ENCODE measurements at regions not wholly inside any gene's neighbourhood (a gene's known extent, or its start where the extent isn't known, plus 50 kb on each side); places are given as distances from the start of the nearest gene placed in this dataset.

- ATAC-seq (ENCODE audit: low read depth), result no peak
Observed at GRCh38 chr11:91495837-91496236, 728.8 kb upstream of the FAT3 start.

More at GRCh38 chr11:91495837-91496236, 728.8 kb upstream of the FAT3 start:
- Histone ChIP-seq H3K4ac (ENCODE audit: low read depth, low read length) (no peak overlapping the region), H3K4me3 (ENCODE audit: insufficient read depth, low read depth, low read length) (no peak overlapping the region), H4K20me1 (ENCODE audit: insufficient read depth, low read length) (no peaks in the 10 kb centered on the region), H2AK5ac (ENCODE audit: low read depth, low read length) (no peak overlapping the region), H2BK120ac (ENCODE audit: low read depth, low read length) (no peak overlapping the region), H3K9me1 (ENCODE audit: insufficient read depth, low read length) (no peaks in the 10 kb centered on the region), H3K27me3 (ENCODE audit: control insufficient read depth, insufficient read depth, low read length) (no peaks in the 10 kb centered on the region), H3K14ac (replicated peaks; ENCODE audit: low read depth, low read length) (no peak overlapping the region), H2BK20ac (ENCODE audit: low read depth, low read length) (no peak overlapping the region), H3K56ac (ENCODE audit: extremely low read depth, insufficient read depth, low read length) (no peak overlapping the region), H3K79me1 (ENCODE audit: low read depth in 1 of 2, low read length in 2 of 2) (no peaks in the 10 kb centered on the region), H3K23ac (ENCODE audit: low read depth, low read length) (no peak overlapping the region), H3K4me2 (ENCODE audit: low read depth, low read length) (no peak overlapping the region), H3K18ac (ENCODE audit: low read depth, low read length) (no peak overlapping the region), H3K9me3 (ENCODE audit: control insufficient read depth, insufficient read depth, low read length) (no peaks in the 10 kb centered on the region), H4K5ac (ENCODE audit: low read depth, low read length) (no peak overlapping the region), H2AFZ (replicated peaks; ENCODE audit: low read length, poor library complexity) (no peak overlapping the region), H2AK9ac (replicated peaks; ENCODE audit: low read depth, low read length, poor library complexity) (no peak overlapping the region), H3K4me1 (ENCODE audit: control insufficient read depth, insufficient read depth, low read length) (no peaks in the 10 kb centered on the region), H3K36me3 (ENCODE audit: control insufficient read depth, insufficient read depth, low read length) (no peaks in the 10 kb centered on the region), H4K8ac (ENCODE audit: low read depth in 2 of 2, low read length in 2 of 2) (no peak overlapping the region), H3K9ac (ENCODE audit: low read depth, low read length) (no peak overlapping the region), H3K27ac (ENCODE audit: insufficient read depth, low read length) (no peak overlapping the region), H2BK5ac (ENCODE audit: low read depth, low read length, poor library complexity, severe bottlenecking) (no peak overlapping the region), H2BK15ac (ENCODE audit: low read depth, low read length) (no peak overlapping the region), H4K91ac (ENCODE audit: insufficient read depth, low read depth, low read length) (no peak overlapping the region)
- CTCF ChIA-PET, result no interaction called here
- intact Hi-C loops (cut with micrococcal nuclease), result no loop called here
- BruUV-seq (replicated peaks), result no TSS peak
- in situ Hi-C loops (cut with MboI; ENCODE audit: low sequenced_read_pairs), result no loop called here
- DNase-seq, result no peak
- POLR2A ChIA-PET (ENCODE audit: unreplicated experiment), result no interaction called here
- TF ChIP-seq MAZ (IDR thresholded peaks at IDR 0.05; ENCODE audit: borderline replicate concordance, low read depth, low read length) (no peak), FOS (IDR thresholded peaks at IDR 0.05; ENCODE audit: low read depth, low read length) (no peak), MAFK (IDR thresholded peaks at IDR 0.05; ENCODE audit: low read depth, low read length) (no peak), RAD21 (IDR thresholded peaks at IDR 0.05; ENCODE audit: low read length) (no peak)
- dilution Hi-C loops (cut with HindIII; ENCODE audit: low sequenced_read_pairs, unreplicated experiment), result no loop called here

All from IMR-90 (cell line).